H9 (cell line): ENCODE measurements at regions not wholly inside any gene's neighbourhood (a gene's known extent, or its start where the extent isn't known, plus 50 kb on each side); places are given as distances from the start of the nearest gene placed in this dataset.

ENCODE experiments used
- DNase-seq: peaks from one replicate; pipeline ENCODE4 v3.0.0-alpha.2; 2017
- H2AFZ ChIP-seq: one replicate; pipeline ENCODE4 v1.6.1; 2013; ENCODE audit warnings: mild to moderate bottlenecking, low read length, control low read depth, moderate library complexity
- H2AK5ac ChIP-seq: 2 replicates; pipeline ENCODE4 v1.6.1; 2013; ENCODE audit warnings: low read length, control low read depth, mixed read lengths; ENCODE audit not compliant: insufficient read length
- H2BK120ac ChIP-seq: one replicate; pipeline ENCODE4 v1.6.1; 2013; ENCODE audit warnings: low read depth, mild to moderate bottlenecking, low read length, control low read depth, inconsistent platforms; ENCODE audit not compliant: poor library complexity, severe bottlenecking
- H2BK12ac ChIP-seq: 2 replicates; pipeline ENCODE4 v1.6.1; 2013; ENCODE audit warnings: low read length, control low read depth, mixed read lengths, low read depth; ENCODE audit not compliant: insufficient read length
- H2BK15ac ChIP-seq: 2 replicates; pipeline ENCODE4 v1.6.1; 2013; ENCODE audit warnings: low read depth, low read length, control low read depth
- H2BK20ac ChIP-seq: one replicate; pipeline ENCODE4 v1.6.1; 2013; ENCODE audit warnings: low read depth, mild to moderate bottlenecking, low read length, control low read depth, inconsistent platforms; ENCODE audit not compliant: poor library complexity, severe bottlenecking
- H2BK5ac ChIP-seq: 2 replicates; pipeline ENCODE4 v1.6.1; 2013; ENCODE audit warnings: low read length, control low read depth, mixed read lengths; ENCODE audit not compliant: insufficient read length
- H3K14ac ChIP-seq: 2 replicates; pipeline ENCODE4 v1.6.1; 2013; ENCODE audit warnings: low read length, control low read depth; ENCODE audit not compliant: insufficient read depth
- H3K18ac ChIP-seq: 2 replicates; pipeline ENCODE4 v1.6.1; 2013; ENCODE audit warnings: low read depth, mild to moderate bottlenecking, mixed read lengths, low read length, control low read depth; ENCODE audit not compliant: insufficient read length
- H3K23ac ChIP-seq: 2 replicates; pipeline ENCODE4 v1.6.1; 2013; ENCODE audit warnings: low read length, control low read depth, mixed read lengths, low read depth; ENCODE audit not compliant: insufficient read length
- H3K23me2 ChIP-seq: 2 replicates; pipeline ENCODE4 v1.6.1; 2013; ENCODE audit warnings: low read depth, mild to moderate bottlenecking, mixed read lengths, low read length, control low read depth; ENCODE audit not compliant: insufficient read length, poor library complexity, severe bottlenecking
- H3K27ac ChIP-seq: 2 replicates; pipeline ENCODE4 v1.5.1; 2013; ENCODE audit warnings: low read length, control low read depth, mixed read lengths, low read depth; ENCODE audit not compliant: insufficient read length
- H3K27me3 ChIP-seq: 2 replicates; pipeline ENCODE4 v1.6.1; 2013; ENCODE audit warnings: low read length, control low read depth, inconsistent platforms; ENCODE audit not compliant: insufficient read depth
- H3K4ac ChIP-seq: 2 replicates; pipeline ENCODE4 v1.6.1; 2013; ENCODE audit warnings: low read depth, mild to moderate bottlenecking, control low read depth, inconsistent platforms, low read length, moderate library complexity
- H3K4me1 ChIP-seq: 2 replicates; pipeline ENCODE4 v1.6.1; 2013; ENCODE audit warnings: low read length, control low read depth, inconsistent platforms; ENCODE audit not compliant: insufficient read depth
- H3K4me2 ChIP-seq: 2 replicates; pipeline ENCODE4 v1.6.1; 2013; ENCODE audit warnings: low read length, control low read depth, mixed read lengths; ENCODE audit not compliant: insufficient read length, insufficient read depth
- H3K56ac ChIP-seq: 2 replicates; pipeline ENCODE4 v1.6.1; 2013; ENCODE audit warnings: low read depth, mild to moderate bottlenecking, mixed read lengths, low read length, control low read depth; ENCODE audit not compliant: insufficient read length
- H3K79me1 ChIP-seq: 2 replicates; pipeline ENCODE4 v1.6.1; 2013; ENCODE audit warnings: low read depth, mild to moderate bottlenecking, moderate library complexity, low read length, control low read depth, inconsistent platforms; ENCODE audit not compliant: insufficient read depth, poor library complexity, severe bottlenecking
- H3K79me2 ChIP-seq: 2 replicates; pipeline ENCODE4 v1.6.1; 2013; ENCODE audit warnings: low read length, control low read depth, inconsistent platforms; ENCODE audit not compliant: insufficient read depth
- H3K9ac ChIP-seq: 2 replicates; pipeline ENCODE4 v1.6.1; 2013; ENCODE audit warnings: low read length, control low read depth, mixed read lengths; ENCODE audit not compliant: insufficient read length; ENCODE audit errors: extremely low read depth
- H3K9me3 ChIP-seq: one replicate; pipeline ENCODE4 v1.6.1; 2013; ENCODE audit warnings: low read depth, low read length, inconsistent platforms; ENCODE audit not compliant: control insufficient read depth
- H3T11ph ChIP-seq: one replicate; pipeline ENCODE4 v1.6.1; 2013; ENCODE audit warnings: mild to moderate bottlenecking, low read length, control low read depth, inconsistent platforms
- H4K20me1 ChIP-seq: one replicate; pipeline ENCODE4 v1.6.1; 2013; ENCODE audit not compliant: control insufficient read depth, insufficient read length, insufficient read depth
- H4K5ac ChIP-seq: 2 replicates; pipeline ENCODE4 v1.6.1; 2013; ENCODE audit warnings: low read depth, mild to moderate bottlenecking, mixed read lengths, low read length, control low read depth; ENCODE audit not compliant: insufficient read length
- H4K8ac ChIP-seq: replicated peaks from 2 replicates; pipeline ENCODE4 v1.6.1; 2013; ENCODE audit warnings: low read length, control low read depth, mixed read lengths, low read depth; ENCODE audit not compliant: insufficient read length
- H4K91ac ChIP-seq: 2 replicates; pipeline ENCODE4 v1.6.1; 2013; ENCODE audit warnings: low read depth, mild to moderate bottlenecking, moderate library complexity, mixed read lengths, low read length, control low read depth; ENCODE audit not compliant: insufficient read length
- H3K27ac Mint-ChIP-seq, 3 experiments: 2 replicates in 2 of 3; 3 replicates in 1 of 3; pipeline ENCODE4 v1.8.0; 2020 to 2021; ENCODE audit warnings: mixed read lengths in 3 of 3, mild to moderate bottlenecking in 1 of 3, moderate library complexity in 1 of 3
- H3K27me3 Mint-ChIP-seq: 2 replicates; pipeline ENCODE4 v1.8.0; 2021; ENCODE audit warnings: low read depth, mild to moderate bottlenecking, moderate library complexity, mixed read lengths
- H3K36me3 Mint-ChIP-seq, 3 experiments: 2 replicates in 2 of 3; 3 replicates in 1 of 3; pipeline ENCODE4 v1.8.0; 2020 to 2021; ENCODE audit warnings: low read depth in 3 of 3, mixed read lengths in 3 of 3; ENCODE audit not compliant: insufficient read depth in 1 of 3
- H3K4me1 Mint-ChIP-seq, 2 experiments: 2 replicates each; pipeline ENCODE4 v1.8.0; 2020; ENCODE audit warnings: mixed read lengths in 2 of 2
- H3K4me3 Mint-ChIP-seq, 2 experiments: 2 replicates in 1 of 2; 3 replicates in 1 of 2; pipeline ENCODE4 v1.8.0; 2020 to 2021; ENCODE audit warnings: mild to moderate bottlenecking in 2 of 2, mixed read lengths in 2 of 2, moderate library complexity in 1 of 2
- H3K9me3 Mint-ChIP-seq, 2 experiments: 2 replicates in 1 of 2; 3 replicates in 1 of 2; pipeline ENCODE4 v1.8.0; 2020; ENCODE audit warnings: mild to moderate bottlenecking in 2 of 2, mixed read lengths in 2 of 2, moderate library complexity in 1 of 2
- WGBS: extraction: QIAGEN DNeasy Blood & Tissue Kit; methylation state at CpG from one replicate; pipeline ENCODE4 v1.1.7; 2013; ENCODE audit warnings: missing lambda C conversion rate, low lambda C conversion rate, mixed read lengths; ENCODE audit not compliant: insufficient read length; ENCODE audit errors: extremely low coverage; 5-methylcytosine and 5-hydroxymethylcytosine counted together
- TF ChIP-seq, protein P1 (sequence below): fragments of 200-600 bp; sonication (generic); conservative IDR thresholded peaks from 3 replicates; pipeline ENCODE4 v1.8.0; 2021; ENCODE audit warnings: antibody characterized with exemption, mild to moderate bottlenecking

DNA sequence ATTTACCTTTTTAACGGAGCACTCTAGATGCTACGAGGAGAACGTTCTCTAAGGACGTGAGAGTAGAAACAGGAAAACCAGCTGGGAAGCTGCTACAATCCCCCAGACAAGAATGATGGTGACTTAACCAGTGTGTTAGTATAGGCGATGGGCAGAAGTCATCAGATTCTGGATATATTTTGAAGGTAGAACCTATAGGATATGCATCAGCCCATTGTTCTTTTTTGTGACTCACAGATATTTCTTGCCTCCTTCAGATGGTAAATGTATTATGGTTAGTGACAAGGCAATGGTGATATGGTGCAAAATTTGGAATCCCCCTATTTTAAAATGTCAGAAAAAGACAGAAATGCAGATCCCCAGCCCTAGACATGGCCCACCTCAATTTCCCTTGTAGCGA, 258.2 kb downstream of the PHLDA1 start:
- Mint-ChIP-seq H3K4me3 (no peak overlapping the region), H3K36me3 (no peaks in the 10 kb centered on the region), H3K27ac (no peak overlapping the region; a peak in 1 of 7 replicates), H3K4me1 (peaks cover 10 to 18% of the 10 kb centered on the region in 2 experiments), H3K9me3 (no peaks in the 10 kb centered on the region), H3K27me3 (no peaks in the 10 kb centered on the region)
- Histone ChIP-seq H2BK120ac (no peak overlapping the region), H3K9ac (no peak overlapping the region), H4K5ac (no peak overlapping the region), H3K4ac (no peak overlapping the region), H3K14ac (no peak overlapping the region), H3K9me3 (no peaks in the 10 kb centered on the region), H2AFZ (no peak overlapping the region), H3K79me1 (no peaks in the 10 kb centered on the region), H3K23me2 (no peaks in the 10 kb centered on the region), H3K4me2 (no peak overlapping the region), H3K4me1 (no peaks in the 10 kb centered on the region; the same call in 1 of the 2 replicates), H4K91ac (no peak overlapping the region), H3K27ac (no peak overlapping the region), H3K18ac (no peak overlapping the region), H3K79me2 (no peaks in the 10 kb centered on the region), H3K23ac (no peak overlapping the region), H2BK15ac (no peak overlapping the region), H2BK20ac (no peak overlapping the region), H2BK12ac (no peak overlapping the region), H3T11ph (no peak overlapping the region), H2AK5ac (no peak overlapping the region), H4K20me1 (no peaks in the 10 kb centered on the region), H3K27me3 (no peaks in the 10 kb centered on the region), H3K56ac (no peak overlapping the region), H4K8ac (no peak overlapping the region), H2BK5ac (no peak overlapping the region)
- no CpG with 5 or more reads among the region's 6 CpGs for WGBS
- DNase-seq, result no peak
- TF ChIP-seq, protein P1, sequence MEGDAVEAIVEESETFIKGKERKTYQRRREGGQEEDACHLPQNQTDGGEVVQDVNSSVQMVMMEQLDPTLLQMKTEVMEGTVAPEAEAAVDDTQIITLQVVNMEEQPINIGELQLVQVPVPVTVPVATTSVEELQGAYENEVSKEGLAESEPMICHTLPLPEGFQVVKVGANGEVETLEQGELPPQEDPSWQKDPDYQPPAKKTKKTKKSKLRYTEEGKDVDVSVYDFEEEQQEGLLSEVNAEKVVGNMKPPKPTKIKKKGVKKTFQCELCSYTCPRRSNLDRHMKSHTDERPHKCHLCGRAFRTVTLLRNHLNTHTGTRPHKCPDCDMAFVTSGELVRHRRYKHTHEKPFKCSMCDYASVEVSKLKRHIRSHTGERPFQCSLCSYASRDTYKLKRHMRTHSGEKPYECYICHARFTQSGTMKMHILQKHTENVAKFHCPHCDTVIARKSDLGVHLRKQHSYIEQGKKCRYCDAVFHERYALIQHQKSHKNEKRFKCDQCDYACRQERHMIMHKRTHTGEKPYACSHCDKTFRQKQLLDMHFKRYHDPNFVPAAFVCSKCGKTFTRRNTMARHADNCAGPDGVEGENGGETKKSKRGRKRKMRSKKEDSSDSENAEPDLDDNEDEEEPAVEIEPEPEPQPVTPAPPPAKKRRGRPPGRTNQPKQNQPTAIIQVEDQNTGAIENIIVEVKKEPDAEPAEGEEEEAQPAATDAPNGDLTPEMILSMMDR, result no peak
